WTC11 (cell line): ENCODE measurements at regions not wholly inside any gene's neighbourhood (a gene's known extent, or its start where the extent isn't known, plus 50 kb on each side); places are given as distances from the start of the nearest gene placed in this dataset.

Experiments used
- ATAC-seq: fragments of 200-7000 bp; cut with Tn5 transposase; 2 replicates; pipeline ENCODE4 v1.10.0; 2021; ENCODE audit warnings: mild to moderate bottlenecking, moderate library complexity
- CTCF ChIA-PET: fragments of 300-600 bp; sonication (Branson Sonifier 250); formaldehyde crosslinking; loops from one replicate; lab custom pipeline; 2021; ENCODE audit warnings: antibody characterized with exemption; lab: Charles Lee
- POLR2A ChIA-PET: fragments of 350-600 bp; sonication (Branson Sonifier 250); formaldehyde crosslinking; loops from one replicate; lab custom pipeline; 2021; ENCODE audit warnings: antibody characterized with exemption; lab: Charles Lee
- DNase-seq: peaks from one replicate; pipeline ENCODE4 v3.0.0; 2021; ENCODE audit warnings: low spot score
- H3K27ac Mint-ChIP-seq: 2 replicates; pipeline ENCODE4 v1.8.0; 2021; ENCODE audit warnings: mixed read lengths
- H3K27me3 Mint-ChIP-seq: 2 replicates; pipeline ENCODE4 v1.8.0; 2021; ENCODE audit warnings: low read depth, mild to moderate bottlenecking, moderate library complexity, mixed read lengths
- H3K36me3 Mint-ChIP-seq: 2 replicates; pipeline ENCODE4 v1.8.0; 2021; ENCODE audit warnings: mixed read lengths
- H3K4me1 Mint-ChIP-seq: 2 replicates; pipeline ENCODE4 v1.8.0; 2022; ENCODE audit warnings: mixed read lengths
- H3K4me3 Mint-ChIP-seq: 2 replicates; pipeline ENCODE4 v1.8.0; 2021; ENCODE audit warnings: mild to moderate bottlenecking, moderate library complexity, mixed read lengths
- H3K9me3 Mint-ChIP-seq: 2 replicates; pipeline ENCODE4 v1.8.0; 2021; ENCODE audit warnings: mixed read lengths
- E2F4 ChIP-seq: sonication (generic); formaldehyde crosslinking; IDR thresholded peaks from 2 replicates; pipeline ENCODE4 v1.8.1; 2022; ENCODE audit warnings: low read depth, mild to moderate bottlenecking, moderate library complexity, missing genetic modification reagents, borderline replicate concordance
- ELF4 ChIP-seq: sonication (generic); formaldehyde crosslinking; IDR thresholded peaks from 2 replicates; pipeline ENCODE4 v1.8.1; 2022; ENCODE audit warnings: low read depth, mild to moderate bottlenecking, moderate library complexity, missing genetic modification reagents
- FOXJ3 ChIP-seq: sonication (generic); formaldehyde crosslinking; IDR thresholded peaks from 2 replicates; pipeline ENCODE4 v1.9.0; 2021; ENCODE audit warnings: missing genetic modification reagents, mild to moderate bottlenecking, borderline replicate concordance
- FOXP4 ChIP-seq: sonication (generic); formaldehyde crosslinking; IDR thresholded peaks from 2 replicates; pipeline ENCODE4 v1.8.0; 2022; ENCODE audit warnings: mild to moderate bottlenecking, missing genetic modification reagents
- JAZF1 ChIP-seq: fragments of 250-450 bp; sonication (Bioruptor Pico); IDR thresholded peaks from 2 replicates; pipeline ENCODE4 v1.9.0; 2021; ENCODE audit warnings: moderate library complexity, mild to moderate bottlenecking, inconsistent platforms
- NFATC4 ChIP-seq: fragments of 250-450 bp; sonication (Bioruptor Pico); IDR thresholded peaks from 2 replicates; pipeline ENCODE4 v1.9.0; 2021; ENCODE audit warnings: mild to moderate bottlenecking
- NR3C1 ChIP-seq: sonication (generic); formaldehyde crosslinking; conservative IDR thresholded peaks from 2 replicates; pipeline ENCODE4 v1.8.1; 2023; ENCODE audit warnings: low read depth, mild to moderate bottlenecking, missing genetic modification reagents
- PRRX2 ChIP-seq: fragments of 250-450 bp; sonication (Bioruptor Pico); IDR thresholded peaks from 2 replicates; pipeline ENCODE4 v1.8.0; 2021; ENCODE audit warnings: mild to moderate bottlenecking
- SMAD3 ChIP-seq: sonication (generic); formaldehyde crosslinking; IDR thresholded peaks from 2 replicates; pipeline ENCODE4 v1.8.0; 2022; ENCODE audit warnings: missing genetic modification reagents, mild to moderate bottlenecking, borderline replicate concordance
- SMAD4 ChIP-seq: sonication (generic); formaldehyde crosslinking; IDR thresholded peaks from 2 replicates; pipeline ENCODE4 v1.8.0; 2022; ENCODE audit warnings: mild to moderate bottlenecking, missing genetic modification reagents
- SOX15 ChIP-seq: fragments of 250-450 bp; sonication (Bioruptor Pico); IDR thresholded peaks from 2 replicates; pipeline ENCODE4 v1.9.0; 2021; ENCODE audit warnings: mild to moderate bottlenecking
- ZNF263 ChIP-seq: sonication (generic); formaldehyde crosslinking; IDR thresholded peaks from 2 replicates; pipeline ENCODE4 v1.8.1; 2022; ENCODE audit warnings: low read depth, mild to moderate bottlenecking, moderate library complexity, missing genetic modification reagents
- ZNF423 ChIP-seq: fragments of 250-450 bp; sonication (Bioruptor Pico); IDR thresholded peaks from 2 replicates; pipeline ENCODE4 v2.1.2; 2022; ENCODE audit warnings: mild to moderate bottlenecking, moderate library complexity
- TF ChIP-seq, protein P1 (sequence below): sonication (generic); formaldehyde crosslinking; IDR thresholded peaks from 2 replicates; pipeline ENCODE4 v1.8.0; 2023; ENCODE audit warnings: missing genetic modification reagents, mild to moderate bottlenecking, borderline replicate concordance
- TF ChIP-seq, protein P2 (sequence below): fragments of 250-450 bp; sonication (Bioruptor Pico); IDR thresholded peaks from 2 replicates; pipeline ENCODE4 v1.8.0; 2021; ENCODE audit warnings: mild to moderate bottlenecking
- TF ChIP-seq, protein P3 (sequence below): sonication (generic); formaldehyde crosslinking; conservative IDR thresholded peaks from 2 replicates; pipeline ENCODE4 v1.8.1; 2022; ENCODE audit warnings: mild to moderate bottlenecking, missing genetic modification reagents
- TF ChIP-seq, protein P4 (sequence below): sonication (generic); formaldehyde crosslinking; IDR thresholded peaks from 2 replicates; pipeline ENCODE4 v1.8.1; 2023; ENCODE audit warnings: mild to moderate bottlenecking, missing genetic modification reagents

DNA sequence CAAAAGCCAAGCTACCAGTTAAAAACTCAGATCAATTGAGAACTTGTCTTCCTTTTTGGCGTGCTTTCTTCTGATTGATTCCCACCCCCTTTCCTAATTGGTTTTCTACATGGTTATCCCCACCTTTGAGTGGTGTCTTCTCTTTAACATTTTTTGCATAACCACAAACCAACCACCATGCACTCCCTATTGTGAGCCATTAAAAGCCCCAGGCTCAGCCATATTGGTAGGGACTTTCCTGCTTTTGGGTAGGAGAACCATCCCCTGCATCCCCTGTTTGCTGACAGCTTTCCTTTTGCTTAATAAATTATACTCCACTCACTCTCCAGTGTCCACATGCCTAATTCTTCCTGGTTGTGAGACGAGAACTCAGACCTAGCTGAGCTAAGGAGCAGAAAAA lies 1651.4 kb upstream of the IGFBP7 start (continued):
- TF ChIP-seq, protein P1, sequence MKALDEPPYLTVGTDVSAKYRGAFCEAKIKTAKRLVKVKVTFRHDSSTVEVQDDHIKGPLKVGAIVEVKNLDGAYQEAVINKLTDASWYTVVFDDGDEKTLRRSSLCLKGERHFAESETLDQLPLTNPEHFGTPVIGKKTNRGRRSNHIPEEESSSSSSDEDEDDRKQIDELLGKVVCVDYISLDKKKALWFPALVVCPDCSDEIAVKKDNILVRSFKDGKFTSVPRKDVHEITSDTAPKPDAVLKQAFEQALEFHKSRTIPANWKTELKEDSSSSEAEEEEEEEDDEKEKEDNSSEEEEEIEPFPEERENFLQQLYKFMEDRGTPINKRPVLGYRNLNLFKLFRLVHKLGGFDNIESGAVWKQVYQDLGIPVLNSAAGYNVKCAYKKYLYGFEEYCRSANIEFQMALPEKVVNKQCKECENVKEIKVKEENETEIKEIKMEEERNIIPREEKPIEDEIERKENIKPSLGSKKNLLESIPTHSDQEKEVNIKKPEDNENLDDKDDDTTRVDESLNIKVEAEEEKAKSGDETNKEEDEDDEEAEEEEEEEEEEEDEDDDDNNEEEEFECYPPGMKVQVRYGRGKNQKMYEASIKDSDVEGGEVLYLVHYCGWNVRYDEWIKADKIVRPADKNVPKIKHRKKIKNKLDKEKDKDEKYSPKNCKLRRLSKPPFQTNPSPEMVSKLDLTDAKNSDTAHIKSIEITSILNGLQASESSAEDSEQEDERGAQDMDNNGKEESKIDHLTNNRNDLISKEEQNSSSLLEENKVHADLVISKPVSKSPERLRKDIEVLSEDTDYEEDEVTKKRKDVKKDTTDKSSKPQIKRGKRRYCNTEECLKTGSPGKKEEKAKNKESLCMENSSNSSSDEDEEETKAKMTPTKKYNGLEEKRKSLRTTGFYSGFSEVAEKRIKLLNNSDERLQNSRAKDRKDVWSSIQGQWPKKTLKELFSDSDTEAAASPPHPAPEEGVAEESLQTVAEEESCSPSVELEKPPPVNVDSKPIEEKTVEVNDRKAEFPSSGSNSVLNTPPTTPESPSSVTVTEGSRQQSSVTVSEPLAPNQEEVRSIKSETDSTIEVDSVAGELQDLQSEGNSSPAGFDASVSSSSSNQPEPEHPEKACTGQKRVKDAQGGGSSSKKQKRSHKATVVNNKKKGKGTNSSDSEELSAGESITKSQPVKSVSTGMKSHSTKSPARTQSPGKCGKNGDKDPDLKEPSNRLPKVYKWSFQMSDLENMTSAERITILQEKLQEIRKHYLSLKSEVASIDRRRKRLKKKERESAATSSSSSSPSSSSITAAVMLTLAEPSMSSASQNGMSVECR, result no peak
- TF ChIP-seq E2F4 (CRISPR knock-in tag) (no peak), SOX15 (CRISPR knock-in tag) (no peak), FOXJ3 (no peak), SMAD3 (CRISPR knock-in tag) (no peak), JAZF1 (CRISPR knock-in tag) (no peak), ZNF263 (CRISPR knock-in tag) (no peak)
- TF ChIP-seq, all 79 proteins: peak for 0

DNA sequence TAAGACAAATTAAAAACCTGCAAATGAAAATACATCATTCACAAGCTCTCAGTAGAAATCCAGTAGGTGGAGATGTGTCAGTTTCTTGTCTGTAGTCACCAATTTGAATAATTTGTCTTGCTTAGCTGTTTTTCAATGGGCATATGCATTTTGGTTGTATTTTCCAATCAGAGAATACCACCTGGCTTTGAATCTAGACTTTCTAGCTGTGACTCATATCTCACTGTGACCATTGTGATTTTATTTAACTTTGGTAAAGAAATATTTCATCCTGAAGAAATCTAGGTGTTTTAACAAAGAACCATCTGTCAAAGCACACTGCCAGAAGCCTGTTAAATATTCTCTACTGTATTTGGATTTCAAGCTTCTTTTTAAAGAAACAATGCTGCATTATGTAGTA lies 1650.6 kb upstream of the IGFBP7 start:
- Mint-ChIP-seq H3K4me1 (0 out of 2 replicates have a peak, but pooled peaks cover 4% of the 10 kb centered on the region), H3K4me3 (no peak overlapping the region), H3K9me3 (no peaks in the 10 kb centered on the region), H3K27me3 (no peaks in the 10 kb centered on the region)
- ATAC-seq (no peak), DNase-seq (no peak)
- TF ChIP-seq, protein P2, sequence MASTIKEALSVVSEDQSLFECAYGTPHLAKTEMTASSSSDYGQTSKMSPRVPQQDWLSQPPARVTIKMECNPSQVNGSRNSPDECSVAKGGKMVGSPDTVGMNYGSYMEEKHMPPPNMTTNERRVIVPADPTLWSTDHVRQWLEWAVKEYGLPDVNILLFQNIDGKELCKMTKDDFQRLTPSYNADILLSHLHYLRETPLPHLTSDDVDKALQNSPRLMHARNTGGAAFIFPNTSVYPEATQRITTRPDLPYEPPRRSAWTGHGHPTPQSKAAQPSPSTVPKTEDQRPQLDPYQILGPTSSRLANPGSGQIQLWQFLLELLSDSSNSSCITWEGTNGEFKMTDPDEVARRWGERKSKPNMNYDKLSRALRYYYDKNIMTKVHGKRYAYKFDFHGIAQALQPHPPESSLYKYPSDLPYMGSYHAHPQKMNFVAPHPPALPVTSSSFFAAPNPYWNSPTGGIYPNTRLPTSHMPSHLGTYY (CRISPR knock-in tag), result no peak
- TF ChIP-seq ZNF423 (CRISPR knock-in tag) (no peak), FOXP4 (CRISPR knock-in tag) (no peak), FOXJ3 (no peak), ELF4 (no peak), PRRX2 (no peak), NR3C1 (CRISPR knock-in tag) (no peak), NFATC4 (no peak), SMAD4 (no peak)
- TF ChIP-seq, protein P3, sequence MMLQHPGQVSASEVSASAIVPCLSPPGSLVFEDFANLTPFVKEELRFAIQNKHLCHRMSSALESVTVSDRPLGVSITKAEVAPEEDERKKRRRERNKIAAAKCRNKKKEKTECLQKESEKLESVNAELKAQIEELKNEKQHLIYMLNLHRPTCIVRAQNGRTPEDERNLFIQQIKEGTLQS (CRISPR knock-in tag), result no peak
- TF ChIP-seq, protein P4, sequence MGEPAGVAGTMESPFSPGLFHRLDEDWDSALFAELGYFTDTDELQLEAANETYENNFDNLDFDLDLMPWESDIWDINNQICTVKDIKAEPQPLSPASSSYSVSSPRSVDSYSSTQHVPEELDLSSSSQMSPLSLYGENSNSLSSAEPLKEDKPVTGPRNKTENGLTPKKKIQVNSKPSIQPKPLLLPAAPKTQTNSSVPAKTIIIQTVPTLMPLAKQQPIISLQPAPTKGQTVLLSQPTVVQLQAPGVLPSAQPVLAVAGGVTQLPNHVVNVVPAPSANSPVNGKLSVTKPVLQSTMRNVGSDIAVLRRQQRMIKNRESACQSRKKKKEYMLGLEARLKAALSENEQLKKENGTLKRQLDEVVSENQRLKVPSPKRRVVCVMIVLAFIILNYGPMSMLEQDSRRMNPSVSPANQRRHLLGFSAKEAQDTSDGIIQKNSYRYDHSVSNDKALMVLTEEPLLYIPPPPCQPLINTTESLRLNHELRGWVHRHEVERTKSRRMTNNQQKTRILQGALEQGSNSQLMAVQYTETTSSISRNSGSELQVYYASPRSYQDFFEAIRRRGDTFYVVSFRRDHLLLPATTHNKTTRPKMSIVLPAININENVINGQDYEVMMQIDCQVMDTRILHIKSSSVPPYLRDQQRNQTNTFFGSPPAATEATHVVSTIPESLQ (CRISPR knock-in tag), result no peak
- TF ChIP-seq, all 79 proteins: peak for 0
- POLR2A ChIA-PET, result no interaction called here
- no peak overlapping the region for H3K27ac Mint-ChIP-seq
- H3K36me3 Mint-ChIP-seq, result no peaks in the 10 kb centered on the region
- CTCF ChIA-PET, result no interaction called here
